ENCODE measurements at regions not wholly inside any gene's neighbourhood (a gene's known extent, or its start where the extent isn't known, plus 50 kb on each side); places are given as distances from the start of the nearest gene placed in this dataset.

GRCh38 chr16:5903832-5904231 is 806.2 kb upstream of the EEF2KMT start:
- no peaks in the 10 kb centered on the region for H3K36me3 Mint-ChIP-seq (ENCODE audit: insufficient read depth, unreplicated experiment)
- no peaks in the 10 kb centered on the region for H3K27me3 Mint-ChIP-seq (ENCODE audit: unreplicated experiment)
- H3K27ac Mint-ChIP-seq (ENCODE audit: unreplicated experiment), result no peak overlapping the region
- H3K4me3 Mint-ChIP-seq (ENCODE audit: low read depth, unreplicated experiment), result no peak overlapping the region
- DNase-seq, result no peak
- CTCF ChIA-PET, result interaction anchor here (0.6 kb wide), 1 partner anchor 1340 kb away, joined by 6 read pairs; no protein-coding TSS in a partner anchor
- no peak for TF ChIP-seq CTCF (IDR thresholded peaks at IDR 0.05; ENCODE audit: unreplicated experiment)
- no peaks in the 10 kb centered on the region for H3K9me3 Mint-ChIP-seq (ENCODE audit: low read depth, unreplicated experiment)
- H3K4me1 Mint-ChIP-seq (ENCODE audit: low read depth, unreplicated experiment), result peaks cover 9% of the 10 kb centered on the region
- intact Hi-C loops (cut with micrococcal nuclease; ENCODE audit: unreplicated experiment), result no loop called here
- no TSS peak for BruUV-seq (replicated peaks)

GRCh38 chr16:5903153-5903552 is 805.6 kb upstream of the EEF2KMT start:
- Mint-ChIP-seq H3K27ac (ENCODE audit: unreplicated experiment) (no peak overlapping the region), H3K9me3 (ENCODE audit: low read depth, unreplicated experiment) (no peaks in the 10 kb centered on the region), H3K4me3 (ENCODE audit: low read depth, unreplicated experiment) (no peak overlapping the region), H3K4me1 (ENCODE audit: low read depth, unreplicated experiment) (peaks cover 9% of the 10 kb centered on the region), H3K36me3 (ENCODE audit: insufficient read depth, unreplicated experiment) (no peaks in the 10 kb centered on the region), H3K27me3 (ENCODE audit: unreplicated experiment) (no peaks in the 10 kb centered on the region)
- intact Hi-C loops (cut with micrococcal nuclease; ENCODE audit: unreplicated experiment), result no loop called here
- BruUV-seq (replicated peaks), result no TSS peak
- no peak for TF ChIP-seq CTCF (IDR thresholded peaks at IDR 0.05; ENCODE audit: unreplicated experiment)
- DNase-seq, result no peak
- CTCF ChIA-PET, result no interaction called here

- H3K9me3 Mint-ChIP-seq (ENCODE audit: low read depth, unreplicated experiment), result no peaks in the 10 kb centered on the region
- H3K36me3 Mint-ChIP-seq (ENCODE audit: insufficient read depth, unreplicated experiment), result no peaks in the 10 kb centered on the region
- no peak for TF ChIP-seq CTCF (IDR thresholded peaks at IDR 0.05; ENCODE audit: unreplicated experiment)
- no TSS peak for BruUV-seq (replicated peaks)
- no peak overlapping the region for H3K27ac Mint-ChIP-seq (ENCODE audit: unreplicated experiment)
- intact Hi-C loops (cut with micrococcal nuclease; ENCODE audit: unreplicated experiment), result no loop called here
- CTCF ChIA-PET, result no interaction called here
- H3K4me3 Mint-ChIP-seq (ENCODE audit: low read depth, unreplicated experiment), result no peak overlapping the region
- peak; percentile 35 for DNase-seq
- no peaks in the 10 kb centered on the region for H3K27me3 Mint-ChIP-seq (ENCODE audit: unreplicated experiment)
- peaks cover 9% of the 10 kb centered on the region for H3K4me1 Mint-ChIP-seq (ENCODE audit: low read depth, unreplicated experiment)
Measured at GRCh38 chr16:5900046-5900445, 802.5 kb upstream of the EEF2KMT start.

- no TSS peak for BruUV-seq (replicated peaks)
- CTCF ChIA-PET, result interaction anchor here (0.5 kb wide), 1 partner anchor 27 kb away, joined by 4 read pairs; no protein-coding TSS in a partner anchor
- Mint-ChIP-seq H3K36me3 (ENCODE audit: insufficient read depth, unreplicated experiment) (no peaks in the 10 kb centered on the region), H3K4me1 (ENCODE audit: low read depth, unreplicated experiment) (peaks cover 23% of the 10 kb centered on the region), H3K9me3 (ENCODE audit: low read depth, unreplicated experiment) (no peaks in the 10 kb centered on the region), H3K27me3 (ENCODE audit: unreplicated experiment) (no peaks in the 10 kb centered on the region), H3K27ac (ENCODE audit: unreplicated experiment) (no peak overlapping the region), H3K4me3 (ENCODE audit: low read depth, unreplicated experiment) (no peak overlapping the region)
- no peak for TF ChIP-seq CTCF (IDR thresholded peaks at IDR 0.05; ENCODE audit: unreplicated experiment)
- DNase-seq, result no peak
- intact Hi-C loops (cut with micrococcal nuclease; ENCODE audit: unreplicated experiment), result loop anchor here (2.0 kb wide), 1 partner anchor 21 kb away; no protein-coding TSS in a partner anchor
Measured at GRCh38 chr16:5895976-5896375, 798.4 kb upstream of the EEF2KMT start.

All from Calu3 (cell line).